HL-60/S4 treated with phorbol 12-myristate 13-acetate at 8.2 ng/mL for 4 days and 3 days (cell line): ENCODE measurements at regions not wholly inside any gene's neighbourhood (a gene's known extent, or its start where the extent isn't known, plus 50 kb on each side); places are given as distances from the start of the nearest gene placed in this dataset.

Experiments used
- in situ Hi-C: fragments of 300-500 bp; cut with MboI; formaldehyde crosslinking; loops from 2 replicates; pipeline ENCODE4 v1.15.0; 2022; ENCODE audit warnings: low sequenced_read_pairs

GRCh38 chr3:102206511-102207031, 228.2 kb upstream of the ZPLD1 start:
- in situ Hi-C loops: no loop called here

- in situ Hi-C loops: no loop called here
Measured at GRCh38 chr3:102207151-102207571, 227.7 kb upstream of the ZPLD1 start.

- in situ Hi-C loops: no loop called here
Measured at GRCh38 chr3:102215166-102215565, 219.6 kb upstream of the ZPLD1 start.

- in situ Hi-C loops: no loop called here
Measured at GRCh38 chr3:102223132-102223531, 211.7 kb upstream of the ZPLD1 start.

- in situ Hi-C loops: no loop called here
Measured at GRCh38 chr3:102224171-102224570, 210.6 kb upstream of the ZPLD1 start.

- in situ Hi-C loops: loop anchor here (25.0 kb wide), 2 partner anchors 312 to 413 kb away; no protein-coding TSS in a partner anchor
Measured at GRCh38 chr3:102225005-102225404, 209.8 kb upstream of the ZPLD1 start.

GRCh38 chr3:102225407-102226132, 209.2 kb upstream of the ZPLD1 start:
- in situ Hi-C loops: loop anchor here (25.0 kb wide), 2 partner anchors 312 to 413 kb away; no protein-coding TSS in a partner anchor

GRCh38 chr3:102226463-102226862, 208.4 kb upstream of the ZPLD1 start:
- in situ Hi-C loops: loop anchor here (25.0 kb wide), 2 partner anchors 311 to 414 kb away; no protein-coding TSS in a partner anchor

- in situ Hi-C loops: loop anchor here (25.0 kb wide), 2 partner anchors 308 to 417 kb away; no protein-coding TSS in a partner anchor
Measured at GRCh38 chr3:102229062-102229655, 205.7 kb upstream of the ZPLD1 start.

- in situ Hi-C loops: loop anchor here (25.0 kb wide), 2 partner anchors 307 to 418 kb away; no protein-coding TSS in a partner anchor
Measured at GRCh38 chr3:102230057-102230456, 204.8 kb upstream of the ZPLD1 start.

- in situ Hi-C loops: loop anchor here (25.0 kb wide), 2 partner anchors 303 to 422 kb away; no protein-coding TSS in a partner anchor
Measured at GRCh38 chr3:102233881-102234280, 200.9 kb upstream of the ZPLD1 start.

- in situ Hi-C loops: loop anchor here (25.0 kb wide), 2 partner anchors 302 to 423 kb away; no protein-coding TSS in a partner anchor
Measured at GRCh38 chr3:102235679-102236078, 199.1 kb upstream of the ZPLD1 start.

- in situ Hi-C loops: loop anchor here (25.0 kb wide), 2 partner anchors 300 to 425 kb away; no protein-coding TSS in a partner anchor
Measured at GRCh38 chr3:102237181-102237580, 197.6 kb upstream of the ZPLD1 start.

- in situ Hi-C loops: loop anchor here (25.0 kb wide), 2 partner anchors 299 to 426 kb away; no protein-coding TSS in a partner anchor
Measured at GRCh38 chr3:102237838-102238237, 197.0 kb upstream of the ZPLD1 start.

GRCh38 chr3:102238362-102238761, 196.5 kb upstream of the ZPLD1 start:
- in situ Hi-C loops: loop anchor here (25.0 kb wide), 2 partner anchors 299 to 426 kb away; no protein-coding TSS in a partner anchor

GRCh38 chr3:102240720-102241119, 194.1 kb upstream of the ZPLD1 start:
- in situ Hi-C loops: loop anchor here (25.0 kb wide), 2 partner anchors 297 to 428 kb away; no protein-coding TSS in a partner anchor

GRCh38 chr3:102248981-102249705, 185.7 kb upstream of the ZPLD1 start:
- in situ Hi-C loops: loop anchor here (25.0 kb wide), 2 partner anchors 288 to 437 kb away; no protein-coding TSS in a partner anchor

- in situ Hi-C loops: no loop called here
Measured at GRCh38 chr3:102255736-102256135, 179.1 kb upstream of the ZPLD1 start.

GRCh38 chr3:102258666-102259227, 176.1 kb upstream of the ZPLD1 start:
- in situ Hi-C loops: no loop called here

- in situ Hi-C loops: no loop called here
Measured at GRCh38 chr3:102259663-102260062, 175.2 kb upstream of the ZPLD1 start.
